ENCODE measurements at regions not wholly inside any gene's neighbourhood (a gene's known extent, or its start where the extent isn't known, plus 50 kb on each side); places are given as distances from the start of the nearest gene placed in this dataset.

DNA sequence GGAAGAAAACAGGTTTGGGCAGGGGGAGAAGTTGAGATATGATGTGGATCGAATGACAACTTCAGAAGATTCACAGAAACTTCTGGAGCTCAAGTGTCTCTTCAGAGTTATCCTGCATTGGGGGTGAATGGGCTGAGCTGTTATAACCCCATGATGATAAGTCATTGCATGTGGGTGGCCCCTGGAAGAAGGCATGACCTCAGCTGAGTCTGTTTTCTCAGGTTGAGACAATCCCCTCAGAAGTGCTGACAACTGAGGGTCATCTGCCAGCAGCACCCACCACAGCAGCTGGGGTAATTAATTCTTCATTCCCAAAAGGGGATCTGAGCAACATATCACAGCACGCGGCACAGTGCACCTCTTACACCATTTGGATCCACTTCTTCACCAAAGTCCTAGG lies 138.6 kb upstream of the CAMK1G start:
- TF ChIP-seq, protein P1, sequence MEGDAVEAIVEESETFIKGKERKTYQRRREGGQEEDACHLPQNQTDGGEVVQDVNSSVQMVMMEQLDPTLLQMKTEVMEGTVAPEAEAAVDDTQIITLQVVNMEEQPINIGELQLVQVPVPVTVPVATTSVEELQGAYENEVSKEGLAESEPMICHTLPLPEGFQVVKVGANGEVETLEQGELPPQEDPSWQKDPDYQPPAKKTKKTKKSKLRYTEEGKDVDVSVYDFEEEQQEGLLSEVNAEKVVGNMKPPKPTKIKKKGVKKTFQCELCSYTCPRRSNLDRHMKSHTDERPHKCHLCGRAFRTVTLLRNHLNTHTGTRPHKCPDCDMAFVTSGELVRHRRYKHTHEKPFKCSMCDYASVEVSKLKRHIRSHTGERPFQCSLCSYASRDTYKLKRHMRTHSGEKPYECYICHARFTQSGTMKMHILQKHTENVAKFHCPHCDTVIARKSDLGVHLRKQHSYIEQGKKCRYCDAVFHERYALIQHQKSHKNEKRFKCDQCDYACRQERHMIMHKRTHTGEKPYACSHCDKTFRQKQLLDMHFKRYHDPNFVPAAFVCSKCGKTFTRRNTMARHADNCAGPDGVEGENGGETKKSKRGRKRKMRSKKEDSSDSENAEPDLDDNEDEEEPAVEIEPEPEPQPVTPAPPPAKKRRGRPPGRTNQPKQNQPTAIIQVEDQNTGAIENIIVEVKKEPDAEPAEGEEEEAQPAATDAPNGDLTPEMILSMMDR (IDR thresholded peaks at IDR 0.05; ENCODE audit: insufficient read depth, low read depth, low read length), result no peak
- TF ChIP-seq EZH2 (IDR thresholded peaks at IDR 0.05; ENCODE audit: insufficient read depth, low read length), result no peak
